ENCODE measurements at regions not wholly inside any gene's neighbourhood (a gene's known extent, or its start where the extent isn't known, plus 50 kb on each side); places are given as distances from the start of the nearest gene placed in this dataset.
"Not testable (repeated sequence)": the region's sequence is repeated elsewhere in the genome, so short reads cannot be mapped to it uniquely, and the experiment has no call there.

- not testable (repeated sequence) for H2BK5ac ChIP-seq (ENCODE audit: insufficient read length, low read length); H3K23ac ChIP-seq (ENCODE audit: insufficient read length, low read depth, low read length); H3K56ac ChIP-seq (ENCODE audit: insufficient read length, low read depth, low read length); H3K9ac ChIP-seq (ENCODE audit: extremely low read depth, insufficient read length, low read length); H4K91ac ChIP-seq (ENCODE audit: insufficient read length, low read depth, low read length); H3K4ac ChIP-seq (ENCODE audit: low read depth, low read length); H4K5ac ChIP-seq (ENCODE audit: insufficient read length, low read depth, low read length); H4K8ac ChIP-seq (replicated peaks; ENCODE audit: insufficient read length, low read depth, low read length); H3K27ac ChIP-seq (ENCODE audit: insufficient read length, low read depth, low read length); H3K9me3 Mint-ChIP-seq; H4K20me1 ChIP-seq (ENCODE audit: control insufficient read depth, insufficient read depth, insufficient read length); H3K79me2 ChIP-seq (ENCODE audit: insufficient read depth, low read length); H2BK12ac ChIP-seq (ENCODE audit: insufficient read length, low read depth, low read length); H2AK5ac ChIP-seq (ENCODE audit: insufficient read length, low read length); H2BK20ac ChIP-seq (ENCODE audit: low read depth, low read length, poor library complexity, severe bottlenecking); H3K27me3 ChIP-seq (ENCODE audit: insufficient read depth, low read length); H3K27me3 Mint-ChIP-seq (ENCODE audit: low read depth); H3K23me2 ChIP-seq (ENCODE audit: insufficient read length, low read depth, low read length, poor library complexity, severe bottlenecking); H3K18ac ChIP-seq (ENCODE audit: insufficient read length, low read depth, low read length); H3K36me3 Mint-ChIP-seq (ENCODE audit: insufficient read depth in 1 of 3, low read depth in 3 of 3); H3K4me3 Mint-ChIP-seq; H3K9me3 ChIP-seq (ENCODE audit: control insufficient read depth, low read depth, low read length); H2AFZ ChIP-seq (ENCODE audit: low read length); H3K4me1 Mint-ChIP-seq; H3T11ph ChIP-seq (ENCODE audit: low read length); H3K4me1 ChIP-seq (ENCODE audit: insufficient read depth, low read length); H3K14ac ChIP-seq (ENCODE audit: insufficient read depth, low read length); DNase-seq; H3K27ac Mint-ChIP-seq; H2BK15ac ChIP-seq (ENCODE audit: low read depth, low read length); H3K79me1 ChIP-seq (ENCODE audit: insufficient read depth, low read depth, low read length, poor library complexity, severe bottlenecking); H2BK120ac ChIP-seq (ENCODE audit: low read depth, low read length, poor library complexity, severe bottlenecking); H3K4me2 ChIP-seq (ENCODE audit: insufficient read depth, insufficient read length, low read length)
- no CpG with 5 or more reads among the region's 3 CpGs for WGBS (ENCODE audit: extremely low coverage, insufficient read length, low lambda C conversion rate)
Observed at GRCh38 chr2:111511062-111511461, 372.9 kb downstream of the ANAPC1 start.

GRCh38 chr2:111512378-111512777 lies 371.6 kb downstream of the ANAPC1 start:
- not testable (repeated sequence) for H3K23ac ChIP-seq (ENCODE audit: insufficient read length, low read depth, low read length); H3K9me3 Mint-ChIP-seq; H3K4me3 Mint-ChIP-seq; H2AK5ac ChIP-seq (ENCODE audit: insufficient read length, low read length); H2BK20ac ChIP-seq (ENCODE audit: low read depth, low read length, poor library complexity, severe bottlenecking); H3T11ph ChIP-seq (ENCODE audit: low read length); H3K4me1 ChIP-seq (ENCODE audit: insufficient read depth, low read length); H3K56ac ChIP-seq (ENCODE audit: insufficient read length, low read depth, low read length); H3K9ac ChIP-seq (ENCODE audit: extremely low read depth, insufficient read length, low read length); H3K36me3 Mint-ChIP-seq (ENCODE audit: insufficient read depth in 1 of 3, low read depth in 3 of 3); H3K79me2 ChIP-seq (ENCODE audit: insufficient read depth, low read length); H2BK12ac ChIP-seq (ENCODE audit: insufficient read length, low read depth, low read length); H2BK120ac ChIP-seq (ENCODE audit: low read depth, low read length, poor library complexity, severe bottlenecking); H3K27ac ChIP-seq (ENCODE audit: insufficient read length, low read depth, low read length); DNase-seq; H4K20me1 ChIP-seq (ENCODE audit: control insufficient read depth, insufficient read depth, insufficient read length); H3K4ac ChIP-seq (ENCODE audit: low read depth, low read length); H2BK15ac ChIP-seq (ENCODE audit: low read depth, low read length); H3K4me2 ChIP-seq (ENCODE audit: insufficient read depth, insufficient read length, low read length); H3K4me1 Mint-ChIP-seq; H3K9me3 ChIP-seq (ENCODE audit: control insufficient read depth, low read depth, low read length); H3K27me3 ChIP-seq (ENCODE audit: insufficient read depth, low read length); H3K27ac Mint-ChIP-seq; H4K91ac ChIP-seq (ENCODE audit: insufficient read length, low read depth, low read length); H3K27me3 Mint-ChIP-seq (ENCODE audit: low read depth); H3K14ac ChIP-seq (ENCODE audit: insufficient read depth, low read length); H4K5ac ChIP-seq (ENCODE audit: insufficient read length, low read depth, low read length); H2AFZ ChIP-seq (ENCODE audit: low read length); H3K18ac ChIP-seq (ENCODE audit: insufficient read length, low read depth, low read length); H4K8ac ChIP-seq (replicated peaks; ENCODE audit: insufficient read length, low read depth, low read length); H3K23me2 ChIP-seq (ENCODE audit: insufficient read length, low read depth, low read length, poor library complexity, severe bottlenecking); H2BK5ac ChIP-seq (ENCODE audit: insufficient read length, low read length); H3K79me1 ChIP-seq (ENCODE audit: insufficient read depth, low read depth, low read length, poor library complexity, severe bottlenecking)
- no CpG with 5 or more reads among the region's 3 CpGs for WGBS (ENCODE audit: extremely low coverage, insufficient read length, low lambda C conversion rate)

Measured in H9 (cell line).